HepG2 (cell line): ENCODE measurements at regions not wholly inside any gene's neighbourhood (a gene's known extent, or its start where the extent isn't known, plus 50 kb on each side); places are given as distances from the start of the nearest gene placed in this dataset.

Source experiments
- ERF ChIP-seq: IDR thresholded peaks from 2 replicates; pipeline ENCODE4 v1.6.1; 2018; ENCODE audit warnings: missing biosample characterization, missing genetic modification reagents
- GATAD1 ChIP-seq: IDR thresholded peaks from 2 replicates; pipeline ENCODE4 v1.6.1; 2016; ENCODE audit warnings: missing genetic modification reagents, missing compliant biosample characterization
- SMYD3 ChIP-seq: sonication (generic); formaldehyde crosslinking; IDR thresholded peaks from 2 replicates; pipeline ENCODE4 v1.8.1; 2023; ENCODE audit warnings: mild to moderate bottlenecking, missing genetic modification reagents
- ZNF33B ChIP-seq: sonication (generic); formaldehyde crosslinking; IDR thresholded peaks from 2 replicates; pipeline ENCODE4 v1.5.1; 2020; ENCODE audit warnings: mild to moderate bottlenecking, missing genetic modification reagents
- ZNF773 ChIP-seq: sonication (generic); formaldehyde crosslinking; IDR thresholded peaks from 2 replicates; pipeline ENCODE4 v1.4.0; 2020; ENCODE audit warnings: missing genetic modification reagents, borderline replicate concordance
- TF ChIP-seq, protein P1 (sequence below), 2 experiments: IDR thresholded peaks; 2 replicates each; pipeline ENCODE4 v1.6.1; 2011 to 2012; ENCODE audit warnings: low read length in 2 of 2, borderline replicate concordance in 1 of 2, low read depth in 1 of 2, mild to moderate bottlenecking in 1 of 2, moderate library complexity in 1 of 2
- TF ChIP-seq, protein P2 (sequence below), 2 experiments: sonication (generic) in 1 of 2; formaldehyde crosslinking in 1 of 2; IDR thresholded peaks; 2 replicates each; pipeline versions ENCODE4 v1.4.0 to v1.6.1; 2016 to 2020; ENCODE audit warnings: borderline replicate concordance in 1 of 2, low read depth in 1 of 2, mild to moderate bottlenecking in 1 of 2, missing genetic modification reagents in 1 of 2
- TF ChIP-seq, protein P3 (sequence below): fragments of 450-650 bp; IDR thresholded peaks from 2 replicates; pipeline ENCODE4 v1.6.1; 2017; ENCODE audit warnings: mild to moderate bottlenecking
- TF ChIP-seq, protein P4 (sequence below): sonication (generic); formaldehyde crosslinking; IDR thresholded peaks from 2 replicates; pipeline ENCODE4 v1.5.1; 2020; ENCODE audit warnings: mild to moderate bottlenecking, missing genetic modification reagents, borderline replicate concordance

DNA sequence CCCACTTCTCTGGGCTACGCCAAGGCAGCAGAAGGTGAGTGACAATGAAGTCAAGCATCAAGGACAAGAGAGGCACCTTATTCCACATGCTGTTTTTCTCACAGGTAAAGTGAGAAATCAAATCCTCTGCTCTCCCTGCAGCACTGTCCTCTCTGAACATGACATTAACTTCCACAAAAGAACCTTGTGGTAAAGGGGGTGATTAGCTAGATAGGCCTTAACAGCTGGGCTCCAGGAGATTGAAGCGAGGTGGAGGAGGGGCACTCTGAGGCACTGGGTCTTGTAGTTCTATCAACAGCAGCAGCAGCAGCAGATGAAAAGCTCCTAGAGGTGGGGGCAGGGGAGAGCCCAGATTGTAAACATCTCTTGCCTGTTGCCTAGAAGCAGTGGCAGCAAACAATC lies 96.8 kb upstream of the CXXC4 start (continued):
- TF ChIP-seq, protein P1, sequence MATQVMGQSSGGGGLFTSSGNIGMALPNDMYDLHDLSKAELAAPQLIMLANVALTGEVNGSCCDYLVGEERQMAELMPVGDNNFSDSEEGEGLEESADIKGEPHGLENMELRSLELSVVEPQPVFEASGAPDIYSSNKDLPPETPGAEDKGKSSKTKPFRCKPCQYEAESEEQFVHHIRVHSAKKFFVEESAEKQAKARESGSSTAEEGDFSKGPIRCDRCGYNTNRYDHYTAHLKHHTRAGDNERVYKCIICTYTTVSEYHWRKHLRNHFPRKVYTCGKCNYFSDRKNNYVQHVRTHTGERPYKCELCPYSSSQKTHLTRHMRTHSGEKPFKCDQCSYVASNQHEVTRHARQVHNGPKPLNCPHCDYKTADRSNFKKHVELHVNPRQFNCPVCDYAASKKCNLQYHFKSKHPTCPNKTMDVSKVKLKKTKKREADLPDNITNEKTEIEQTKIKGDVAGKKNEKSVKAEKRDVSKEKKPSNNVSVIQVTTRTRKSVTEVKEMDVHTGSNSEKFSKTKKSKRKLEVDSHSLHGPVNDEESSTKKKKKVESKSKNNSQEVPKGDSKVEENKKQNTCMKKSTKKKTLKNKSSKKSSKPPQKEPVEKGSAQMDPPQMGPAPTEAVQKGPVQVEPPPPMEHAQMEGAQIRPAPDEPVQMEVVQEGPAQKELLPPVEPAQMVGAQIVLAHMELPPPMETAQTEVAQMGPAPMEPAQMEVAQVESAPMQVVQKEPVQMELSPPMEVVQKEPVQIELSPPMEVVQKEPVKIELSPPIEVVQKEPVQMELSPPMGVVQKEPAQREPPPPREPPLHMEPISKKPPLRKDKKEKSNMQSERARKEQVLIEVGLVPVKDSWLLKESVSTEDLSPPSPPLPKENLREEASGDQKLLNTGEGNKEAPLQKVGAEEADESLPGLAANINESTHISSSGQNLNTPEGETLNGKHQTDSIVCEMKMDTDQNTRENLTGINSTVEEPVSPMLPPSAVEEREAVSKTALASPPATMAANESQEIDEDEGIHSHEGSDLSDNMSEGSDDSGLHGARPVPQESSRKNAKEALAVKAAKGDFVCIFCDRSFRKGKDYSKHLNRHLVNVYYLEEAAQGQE (IDR thresholded peaks at IDR 0.05; ENCODE audit: borderline replicate concordance in 1 of 2, low read depth in 1 of 2, low read length in 2 of 2) = no peak
- TF ChIP-seq GATAD1 = no peak
- TF ChIP-seq, protein P2, sequence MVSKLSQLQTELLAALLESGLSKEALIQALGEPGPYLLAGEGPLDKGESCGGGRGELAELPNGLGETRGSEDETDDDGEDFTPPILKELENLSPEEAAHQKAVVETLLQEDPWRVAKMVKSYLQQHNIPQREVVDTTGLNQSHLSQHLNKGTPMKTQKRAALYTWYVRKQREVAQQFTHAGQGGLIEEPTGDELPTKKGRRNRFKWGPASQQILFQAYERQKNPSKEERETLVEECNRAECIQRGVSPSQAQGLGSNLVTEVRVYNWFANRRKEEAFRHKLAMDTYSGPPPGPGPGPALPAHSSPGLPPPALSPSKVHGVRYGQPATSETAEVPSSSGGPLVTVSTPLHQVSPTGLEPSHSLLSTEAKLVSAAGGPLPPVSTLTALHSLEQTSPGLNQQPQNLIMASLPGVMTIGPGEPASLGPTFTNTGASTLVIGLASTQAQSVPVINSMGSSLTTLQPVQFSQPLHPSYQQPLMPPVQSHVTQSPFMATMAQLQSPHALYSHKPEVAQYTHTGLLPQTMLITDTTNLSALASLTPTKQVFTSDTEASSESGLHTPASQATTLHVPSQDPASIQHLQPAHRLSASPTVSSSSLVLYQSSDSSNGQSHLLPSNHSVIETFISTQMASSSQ (IDR thresholded peaks at IDR 0.05; ENCODE audit: low read depth) = no peak
- TF ChIP-seq, protein P2 (CRISPR knock-in tag; IDR thresholded peaks at IDR 0.05; ENCODE audit: borderline replicate concordance) = no peak
- TF ChIP-seq ERF (CRISPR knock-in tag) = no peak
- TF ChIP-seq, protein P3, sequence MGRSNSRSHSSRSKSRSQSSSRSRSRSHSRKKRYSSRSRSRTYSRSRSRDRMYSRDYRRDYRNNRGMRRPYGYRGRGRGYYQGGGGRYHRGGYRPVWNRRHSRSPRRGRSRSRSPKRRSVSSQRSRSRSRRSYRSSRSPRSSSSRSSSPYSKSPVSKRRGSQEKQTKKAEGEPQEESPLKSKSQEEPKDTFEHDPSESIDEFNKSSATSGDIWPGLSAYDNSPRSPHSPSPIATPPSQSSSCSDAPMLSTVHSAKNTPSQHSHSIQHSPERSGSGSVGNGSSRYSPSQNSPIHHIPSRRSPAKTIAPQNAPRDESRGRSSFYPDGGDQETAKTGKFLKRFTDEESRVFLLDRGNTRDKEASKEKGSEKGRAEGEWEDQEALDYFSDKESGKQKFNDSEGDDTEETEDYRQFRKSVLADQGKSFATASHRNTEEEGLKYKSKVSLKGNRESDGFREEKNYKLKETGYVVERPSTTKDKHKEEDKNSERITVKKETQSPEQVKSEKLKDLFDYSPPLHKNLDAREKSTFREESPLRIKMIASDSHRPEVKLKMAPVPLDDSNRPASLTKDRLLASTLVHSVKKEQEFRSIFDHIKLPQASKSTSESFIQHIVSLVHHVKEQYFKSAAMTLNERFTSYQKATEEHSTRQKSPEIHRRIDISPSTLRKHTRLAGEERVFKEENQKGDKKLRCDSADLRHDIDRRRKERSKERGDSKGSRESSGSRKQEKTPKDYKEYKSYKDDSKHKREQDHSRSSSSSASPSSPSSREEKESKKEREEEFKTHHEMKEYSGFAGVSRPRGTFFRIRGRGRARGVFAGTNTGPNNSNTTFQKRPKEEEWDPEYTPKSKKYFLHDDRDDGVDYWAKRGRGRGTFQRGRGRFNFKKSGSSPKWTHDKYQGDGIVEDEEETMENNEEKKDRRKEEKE = no peak
- TF ChIP-seq, protein P4, sequence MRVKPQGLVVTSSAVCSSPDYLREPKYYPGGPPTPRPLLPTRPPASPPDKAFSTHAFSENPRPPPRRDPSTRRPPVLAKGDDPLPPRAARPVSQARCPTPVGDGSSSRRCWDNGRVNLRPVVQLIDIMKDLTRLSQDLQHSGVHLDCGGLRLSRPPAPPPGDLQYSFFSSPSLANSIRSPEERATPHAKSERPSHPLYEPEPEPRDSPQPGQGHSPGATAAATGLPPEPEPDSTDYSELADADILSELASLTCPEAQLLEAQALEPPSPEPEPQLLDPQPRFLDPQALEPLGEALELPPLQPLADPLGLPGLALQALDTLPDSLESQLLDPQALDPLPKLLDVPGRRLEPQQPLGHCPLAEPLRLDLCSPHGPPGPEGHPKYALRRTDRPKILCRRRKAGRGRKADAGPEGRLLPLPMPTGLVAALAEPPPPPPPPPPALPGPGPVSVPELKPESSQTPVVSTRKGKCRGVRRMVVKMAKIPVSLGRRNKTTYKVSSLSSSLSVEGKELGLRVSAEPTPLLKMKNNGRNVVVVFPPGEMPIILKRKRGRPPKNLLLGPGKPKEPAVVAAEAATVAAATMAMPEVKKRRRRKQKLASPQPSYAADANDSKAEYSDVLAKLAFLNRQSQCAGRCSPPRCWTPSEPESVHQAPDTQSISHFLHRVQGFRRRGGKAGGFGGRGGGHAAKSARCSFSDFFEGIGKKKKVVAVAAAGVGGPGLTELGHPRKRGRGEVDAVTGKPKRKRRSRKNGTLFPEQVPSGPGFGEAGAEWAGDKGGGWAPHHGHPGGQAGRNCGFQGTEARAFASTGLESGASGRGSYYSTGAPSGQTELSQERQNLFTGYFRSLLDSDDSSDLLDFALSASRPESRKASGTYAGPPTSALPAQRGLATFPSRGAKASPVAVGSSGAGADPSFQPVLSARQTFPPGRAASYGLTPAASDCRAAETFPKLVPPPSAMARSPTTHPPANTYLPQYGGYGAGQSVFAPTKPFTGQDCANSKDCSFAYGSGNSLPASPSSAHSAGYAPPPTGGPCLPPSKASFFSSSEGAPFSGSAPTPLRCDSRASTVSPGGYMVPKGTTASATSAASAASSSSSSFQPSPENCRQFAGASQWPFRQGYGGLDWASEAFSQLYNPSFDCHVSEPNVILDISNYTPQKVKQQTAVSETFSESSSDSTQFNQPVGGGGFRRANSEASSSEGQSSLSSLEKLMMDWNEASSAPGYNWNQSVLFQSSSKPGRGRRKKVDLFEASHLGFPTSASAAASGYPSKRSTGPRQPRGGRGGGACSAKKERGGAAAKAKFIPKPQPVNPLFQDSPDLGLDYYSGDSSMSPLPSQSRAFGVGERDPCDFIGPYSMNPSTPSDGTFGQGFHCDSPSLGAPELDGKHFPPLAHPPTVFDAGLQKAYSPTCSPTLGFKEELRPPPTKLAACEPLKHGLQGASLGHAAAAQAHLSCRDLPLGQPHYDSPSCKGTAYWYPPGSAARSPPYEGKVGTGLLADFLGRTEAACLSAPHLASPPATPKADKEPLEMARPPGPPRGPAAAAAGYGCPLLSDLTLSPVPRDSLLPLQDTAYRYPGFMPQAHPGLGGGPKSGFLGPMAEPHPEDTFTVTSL (CRISPR knock-in tag) = no peak
- TF ChIP-seq SMYD3 (CRISPR knock-in tag) = no peak
- no peak for TF ChIP-seq ZNF33B (CRISPR knock-in tag)
- TF ChIP-seq ZNF773 (CRISPR knock-in tag) = no peak
